AG09319 (cell line): ENCODE measurements at regions not wholly inside any gene's neighbourhood (a gene's known extent, or its start where the extent isn't known, plus 50 kb on each side); places are given as distances from the start of the nearest gene placed in this dataset.

Source experiments
- DNase-seq: peaks from one replicate; pipeline ENCODE4 v3.0.0-alpha.2; 2010; ENCODE audit warnings: low read depth; ENCODE audit errors: extremely low read depth
- TF ChIP-seq, protein P1 (sequence below): IDR thresholded peaks from 2 replicates; pipeline ENCODE4 v1.5.1; 2011; ENCODE audit warnings: low read depth, mild to moderate bottlenecking, inconsistent platforms, low read length, moderate library complexity

DNA sequence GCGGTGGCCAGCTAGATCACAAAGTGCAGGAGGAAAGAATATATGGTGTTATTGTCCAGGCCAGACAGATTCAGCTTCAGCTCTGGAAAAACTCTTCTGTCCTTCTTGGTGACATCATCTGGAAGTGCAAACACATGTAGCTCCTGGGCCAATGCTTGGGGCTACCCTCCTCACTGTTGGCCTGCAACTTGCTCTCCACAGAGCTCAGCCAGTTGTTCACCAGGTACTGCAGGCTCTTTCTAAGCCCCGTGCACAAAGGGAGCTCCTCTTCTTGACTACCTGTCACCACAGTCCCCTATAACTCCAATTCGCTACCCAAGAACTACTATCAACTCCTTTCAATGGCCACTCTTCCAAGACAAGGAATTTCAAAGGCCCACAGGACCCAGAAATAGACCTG, 1175.9 kb upstream of the CDH9 start:
- no peak for DNase-seq
- TF ChIP-seq, protein P1, sequence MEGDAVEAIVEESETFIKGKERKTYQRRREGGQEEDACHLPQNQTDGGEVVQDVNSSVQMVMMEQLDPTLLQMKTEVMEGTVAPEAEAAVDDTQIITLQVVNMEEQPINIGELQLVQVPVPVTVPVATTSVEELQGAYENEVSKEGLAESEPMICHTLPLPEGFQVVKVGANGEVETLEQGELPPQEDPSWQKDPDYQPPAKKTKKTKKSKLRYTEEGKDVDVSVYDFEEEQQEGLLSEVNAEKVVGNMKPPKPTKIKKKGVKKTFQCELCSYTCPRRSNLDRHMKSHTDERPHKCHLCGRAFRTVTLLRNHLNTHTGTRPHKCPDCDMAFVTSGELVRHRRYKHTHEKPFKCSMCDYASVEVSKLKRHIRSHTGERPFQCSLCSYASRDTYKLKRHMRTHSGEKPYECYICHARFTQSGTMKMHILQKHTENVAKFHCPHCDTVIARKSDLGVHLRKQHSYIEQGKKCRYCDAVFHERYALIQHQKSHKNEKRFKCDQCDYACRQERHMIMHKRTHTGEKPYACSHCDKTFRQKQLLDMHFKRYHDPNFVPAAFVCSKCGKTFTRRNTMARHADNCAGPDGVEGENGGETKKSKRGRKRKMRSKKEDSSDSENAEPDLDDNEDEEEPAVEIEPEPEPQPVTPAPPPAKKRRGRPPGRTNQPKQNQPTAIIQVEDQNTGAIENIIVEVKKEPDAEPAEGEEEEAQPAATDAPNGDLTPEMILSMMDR, result no peak

DNA sequence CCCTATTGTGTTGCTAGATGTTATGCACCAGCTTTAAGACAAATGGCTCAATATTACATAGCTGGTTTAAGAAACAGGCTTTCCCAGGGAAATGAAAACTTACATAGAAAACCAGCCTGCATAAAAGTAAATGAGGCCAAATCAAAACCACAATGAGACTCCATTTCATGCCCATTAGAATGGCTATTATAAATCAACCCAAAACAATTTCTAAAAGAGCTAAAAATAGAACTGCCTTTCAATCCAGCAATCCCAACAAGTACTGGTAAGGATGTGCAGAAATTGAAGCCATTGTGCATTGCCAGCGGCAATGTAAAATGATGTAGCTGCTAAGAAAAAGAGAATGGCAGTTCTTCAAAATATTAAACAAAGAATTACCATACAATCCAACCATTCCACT, 1170.0 kb upstream of the CDH9 start:
- DNase-seq, result no peak
- TF ChIP-seq, protein P1, result no peak

DNA sequence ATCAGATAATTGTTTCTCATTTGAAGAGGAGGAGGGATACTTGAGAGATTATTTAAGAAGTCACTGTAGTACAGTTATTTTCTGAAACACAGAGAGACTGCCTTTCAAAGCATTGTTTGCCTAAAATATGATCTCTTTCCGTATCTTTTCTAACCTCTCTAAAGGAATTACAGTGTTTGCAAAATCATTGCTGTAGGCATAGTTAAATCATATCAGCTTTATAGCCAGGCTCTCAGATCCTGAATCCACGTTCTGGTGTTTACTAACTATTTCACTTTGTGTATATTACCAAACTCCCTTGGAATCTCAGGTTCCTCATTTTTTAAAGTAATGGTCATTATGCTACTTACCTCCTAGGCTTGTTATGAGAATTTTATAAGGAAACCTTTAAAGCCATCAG, 1151.6 kb upstream of the CDH9 start:
- TF ChIP-seq, protein P1, result no peak
- no peak for DNase-seq

DNA sequence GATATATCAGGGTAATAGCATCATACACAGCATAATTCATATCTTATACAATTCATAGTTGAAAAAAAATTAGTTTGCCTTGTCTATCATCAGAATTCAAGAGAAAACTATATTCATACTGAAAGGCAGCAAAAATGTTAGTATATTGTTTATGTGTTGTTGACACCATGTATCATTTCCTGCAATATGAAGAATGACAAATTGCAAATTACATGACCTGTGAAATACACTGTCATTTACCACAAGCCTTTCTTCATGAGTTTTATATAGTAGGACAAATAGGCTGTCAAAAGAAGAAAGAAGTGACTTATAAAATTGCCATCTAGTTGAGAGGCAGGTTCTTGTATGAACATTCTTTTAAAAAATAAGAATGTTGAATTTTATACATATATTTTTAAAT, 1136.3 kb upstream of the CDH9 start:
- no peak for DNase-seq
- TF ChIP-seq, protein P1, result no peak

DNA sequence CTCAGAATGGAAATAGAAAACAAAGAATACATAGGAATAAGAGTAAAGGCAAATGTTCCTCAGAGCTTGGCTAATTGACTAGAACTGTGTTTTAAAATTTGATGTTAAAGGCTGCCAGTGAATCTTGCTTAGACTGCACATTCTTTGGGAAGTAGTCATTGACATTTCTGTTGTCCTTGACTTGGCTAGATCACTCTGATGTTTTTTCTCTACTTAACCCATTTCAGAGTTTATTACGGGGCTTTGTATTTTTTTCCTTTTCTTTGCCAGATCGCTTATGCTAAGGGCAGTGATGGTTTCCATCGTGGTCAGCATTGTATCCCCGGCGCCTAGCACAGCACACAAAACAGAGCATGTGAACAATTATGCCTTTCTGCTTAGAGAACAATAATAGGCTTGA, 1126.7 kb upstream of the CDH9 start:
- TF ChIP-seq, protein P1, result no peak

DNA sequence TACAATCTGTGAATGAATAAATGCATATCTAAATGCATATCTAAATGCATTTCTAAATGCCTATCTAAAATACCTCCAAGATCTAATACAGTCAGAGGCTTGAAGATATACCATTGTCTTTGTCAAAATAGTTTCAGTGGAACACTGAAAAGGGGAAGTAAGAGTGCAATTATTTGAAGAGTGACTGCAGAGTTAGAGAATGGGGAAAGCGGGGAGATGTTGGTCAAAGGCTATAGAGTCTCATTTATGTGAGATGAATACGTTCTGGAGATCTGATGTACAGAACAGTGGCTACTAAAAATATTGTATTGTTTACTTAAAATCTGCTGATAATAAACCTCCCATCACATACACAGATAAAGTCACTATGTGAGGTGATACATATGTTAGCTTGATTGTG, 1126.2 kb upstream of the CDH9 start:
- TF ChIP-seq, protein P1, result no peak
- DNase-seq, result no peak

More for the DNA sequence above, 1126.7 kb upstream of the CDH9 start:
- DNase-seq, result no peak

DNA sequence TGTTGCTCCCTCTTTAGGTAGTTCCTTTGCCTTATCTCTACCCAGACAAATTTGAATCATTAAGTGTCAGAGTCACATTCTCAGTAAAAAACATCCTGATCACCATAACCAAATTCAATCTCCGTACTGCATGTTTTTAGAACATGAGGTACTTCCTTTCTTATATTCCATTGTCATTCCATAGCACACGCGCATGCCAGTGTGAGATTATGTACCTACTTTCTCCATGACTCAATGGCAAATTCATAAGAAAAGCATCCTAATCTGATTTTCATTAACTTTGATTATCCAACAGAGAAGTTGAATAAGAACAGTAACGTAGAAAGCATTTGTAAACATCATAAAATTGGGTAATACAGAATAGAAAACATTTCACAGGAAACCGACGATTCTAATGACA, 1118.6 kb upstream of the CDH9 start:
- no peak for DNase-seq
- TF ChIP-seq, protein P1, result no peak

DNA sequence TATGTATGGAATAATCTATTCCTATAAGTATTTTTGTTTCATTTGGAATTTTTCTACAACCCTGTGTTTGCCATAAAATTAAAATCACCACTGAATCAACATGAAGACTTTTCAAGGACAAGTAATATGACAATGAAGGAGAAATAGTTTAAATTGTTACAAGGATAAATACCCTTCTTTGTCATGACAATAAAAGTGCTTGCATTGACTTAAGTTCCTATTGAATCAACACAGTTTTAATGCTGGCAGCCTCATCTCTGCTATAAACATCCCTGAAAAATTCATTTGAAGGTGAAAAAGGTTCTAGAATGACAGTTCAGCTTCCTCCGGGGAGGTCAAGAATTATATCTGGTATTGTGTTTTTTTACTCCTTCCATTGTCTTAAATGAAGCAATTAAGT, 1105.1 kb upstream of the CDH9 start:
- DNase-seq, result no peak
- TF ChIP-seq, protein P1, result no peak
